ENCODE measurements at regions not wholly inside any gene's neighbourhood (a gene's known extent, or its start where the extent isn't known, plus 50 kb on each side); places are given as distances from the start of the nearest gene placed in this dataset.
A peak's percentile ranks its signal among the peaks of the same experiment; 100 is the strongest.

GRCh38 chrX:33465137-33465536 lies 253.8 kb upstream of the DMD start:
- no peak overlapping the region for H3K27ac ChIP-seq
- DNase-seq (ENCODE audit: low read depth, low spot score), result no peak

- H3K27ac ChIP-seq, result no peak overlapping the region
- DNase-seq (ENCODE audit: low read depth, low spot score), result no peak
Measured at GRCh38 chrX:33457102-33457501, 245.8 kb upstream of the DMD start.

DNA sequence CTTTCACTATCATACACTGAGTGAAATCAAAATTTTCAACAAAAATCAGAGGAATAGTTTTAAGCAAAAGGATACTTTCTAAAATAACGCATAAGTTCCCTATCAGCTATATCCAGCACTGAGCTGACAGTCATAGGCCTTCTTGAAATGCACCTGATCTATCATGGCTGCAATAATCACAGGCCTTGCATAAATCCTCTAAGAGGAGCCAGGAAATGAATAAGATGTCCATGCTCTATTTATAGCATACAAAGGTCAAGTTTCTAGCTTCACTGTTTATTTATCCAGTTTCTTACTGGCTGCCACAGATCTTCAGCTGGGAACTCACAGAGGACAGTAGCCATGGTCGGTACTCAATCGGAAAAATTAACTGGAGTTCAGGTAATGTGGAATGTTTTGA lies 235.9 kb upstream of the DMD start:
- no peak overlapping the region for H3K27ac ChIP-seq
- DNase-seq (ENCODE audit: low read depth, low spot score), result no peak

DNA sequence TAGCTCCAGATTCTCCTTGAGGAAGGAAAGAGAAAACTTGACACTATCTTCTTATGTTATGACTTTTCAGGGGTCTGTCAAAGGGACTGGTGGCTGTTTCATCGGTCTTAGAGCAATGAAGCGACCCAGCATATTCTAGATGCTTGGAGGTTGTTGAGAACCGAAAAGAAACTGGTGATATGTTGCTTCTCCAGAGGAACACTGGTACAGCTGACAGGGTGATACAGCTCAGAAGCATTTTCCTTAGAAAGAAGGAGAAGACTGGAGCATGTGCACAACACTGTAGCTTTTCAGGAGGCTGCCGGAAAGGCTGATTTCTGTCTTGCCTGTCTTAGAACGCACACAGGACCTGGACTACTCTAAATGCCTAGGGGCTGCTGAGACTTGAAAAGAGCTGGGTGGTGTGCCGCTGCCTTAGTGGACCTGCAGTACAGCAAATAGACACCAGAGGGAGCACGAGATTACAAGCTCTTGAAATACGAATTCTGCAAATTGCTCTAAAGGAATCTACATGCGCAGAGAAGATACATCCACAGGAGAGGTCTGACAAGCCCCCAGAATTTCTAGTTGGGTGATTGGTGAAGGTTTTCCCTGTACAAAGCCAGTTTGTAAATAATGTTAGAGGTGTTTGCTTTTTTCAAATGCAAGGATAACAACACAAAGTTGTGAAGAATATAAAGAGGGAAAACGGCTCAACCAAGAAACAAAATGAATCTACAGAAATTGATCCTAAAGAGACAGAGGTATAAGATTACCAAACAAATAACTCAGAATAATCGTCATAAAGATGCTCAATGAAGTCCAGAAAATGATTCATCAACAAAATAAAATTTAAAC lies 223.1 kb upstream of the DMD start:
- H3K27ac ChIP-seq, result no peak overlapping the region
- DNase-seq (ENCODE audit: low read depth, low spot score), result no peak

- H3K27ac ChIP-seq, result no peak overlapping the region
- DNase-seq (ENCODE audit: low read depth, low spot score), result no peak
Measured at GRCh38 chrX:33416273-33416805, 205.0 kb upstream of the DMD start.

DNA sequence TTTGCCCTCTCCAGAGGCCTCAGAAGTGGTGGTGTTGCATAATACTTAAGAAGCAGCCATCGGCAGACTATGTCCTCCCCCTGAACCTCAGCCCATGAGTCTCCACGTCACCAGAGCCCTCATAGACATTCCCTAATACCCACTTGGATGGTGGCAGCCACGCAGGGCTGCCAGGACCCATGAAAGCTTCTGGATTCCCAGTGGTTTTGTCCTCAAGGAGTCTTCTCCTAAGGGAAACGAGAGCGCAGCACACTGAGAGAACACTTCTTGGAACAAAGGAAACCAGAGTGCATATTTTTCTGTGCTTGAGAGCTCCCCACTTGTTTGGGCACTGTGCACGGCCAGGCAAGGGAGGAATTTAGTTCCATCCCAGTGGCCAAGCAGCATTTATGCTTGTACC lies 204.1 kb upstream of the DMD start:
- no peak for DNase-seq (ENCODE audit: low read depth, low spot score)
- no peak overlapping the region for H3K27ac ChIP-seq

DNA sequence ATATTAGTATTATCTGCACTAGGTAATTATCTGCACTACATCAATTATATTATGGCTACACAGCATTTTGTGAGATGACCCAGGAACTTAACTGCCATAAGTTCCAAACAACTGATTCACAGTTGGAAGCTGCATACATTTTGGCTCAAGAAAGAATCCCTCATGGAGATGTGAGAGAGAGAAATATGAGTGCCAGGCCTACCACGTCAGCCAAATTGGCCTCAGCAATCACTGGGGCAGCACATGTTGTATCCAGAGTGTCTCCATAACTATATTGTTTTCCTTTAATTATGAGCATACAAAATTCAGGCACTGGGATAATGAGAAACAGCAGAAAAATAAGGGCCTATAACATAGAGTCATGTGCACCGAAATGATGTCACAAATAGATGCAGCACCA lies 174.2 kb upstream of the DMD start:
- H3K27ac ChIP-seq, result no peak overlapping the region
- DNase-seq (ENCODE audit: low read depth, low spot score), result no peak

GRCh38 chrX:33379839-33380238 lies 168.5 kb upstream of the DMD start:
- H3K27ac ChIP-seq, result no peak overlapping the region
- DNase-seq (ENCODE audit: low read depth, low spot score), result no peak

DNA sequence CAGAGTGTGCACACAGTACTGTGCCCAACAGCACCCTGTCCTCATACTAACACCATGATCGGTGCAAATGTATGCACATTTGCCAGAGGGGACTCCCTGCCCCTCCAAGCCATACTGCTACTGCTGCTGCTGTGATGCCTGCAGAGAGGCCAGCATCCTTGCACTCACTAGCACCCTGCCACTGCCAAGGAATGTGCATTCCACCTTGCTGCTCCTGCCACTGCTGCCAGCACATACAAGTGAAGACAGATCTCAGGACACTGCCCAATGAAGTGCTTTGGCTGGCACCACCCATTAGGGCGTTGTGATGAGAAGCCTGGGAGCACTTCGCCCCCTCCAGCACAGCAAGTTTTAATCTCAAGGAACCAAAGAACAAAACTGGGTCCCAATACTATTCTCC lies 146.3 kb upstream of the DMD start:
- no peak overlapping the region for H3K27ac ChIP-seq
- DNase-seq (ENCODE audit: low read depth, low spot score), result no peak

GRCh38 chrX:33339219-33339618 lies 127.9 kb upstream of the DMD start:
- no peak overlapping the region for H3K27ac ChIP-seq
- no peak for DNase-seq (ENCODE audit: low read depth, low spot score)

DNA sequence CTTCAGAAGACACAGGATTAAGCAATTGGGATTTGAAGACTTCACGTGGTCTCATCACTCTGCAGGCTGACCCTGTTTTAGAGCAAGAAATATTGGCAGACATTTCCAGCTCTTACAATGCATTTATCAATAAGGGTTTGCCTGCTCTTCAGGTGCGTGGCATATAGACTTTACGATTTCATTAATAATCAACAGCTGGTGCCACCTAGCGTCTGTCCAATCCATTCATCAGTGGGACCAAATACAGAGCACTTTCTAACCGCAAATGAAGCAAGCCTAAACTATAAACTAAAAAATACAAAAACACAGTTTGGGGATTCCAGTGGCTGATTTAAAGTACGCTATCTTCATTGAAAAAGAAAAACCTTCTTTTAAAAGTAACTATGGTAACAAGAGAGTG lies 125.4 kb upstream of the DMD start:
- no peak for DNase-seq (ENCODE audit: low read depth, low spot score)
- H3K27ac ChIP-seq, result no peak overlapping the region

DNA sequence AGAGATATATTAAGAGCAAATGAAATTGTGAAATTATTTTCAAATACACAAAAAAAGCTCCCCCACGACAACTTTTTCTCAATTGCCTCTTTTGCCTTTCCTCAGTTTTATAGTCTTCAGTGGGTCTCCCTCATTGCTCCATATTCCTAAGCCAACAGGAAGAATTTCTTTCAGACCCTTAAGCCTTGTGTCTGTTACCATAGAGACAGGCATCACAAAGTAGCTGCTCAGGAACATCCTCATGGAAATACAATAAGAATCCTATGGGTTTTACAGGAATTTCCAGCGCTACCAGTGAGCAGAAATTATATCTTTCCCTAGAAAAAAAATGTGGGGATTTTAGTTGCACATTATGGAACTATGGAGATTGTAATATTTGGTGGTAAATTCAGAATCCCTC lies 121.9 kb upstream of the DMD start:
- no peak overlapping the region for H3K27ac ChIP-seq
- DNase-seq (ENCODE audit: low read depth, low spot score), result no peak

- no peak for DNase-seq (ENCODE audit: low read depth, low spot score)
- H3K27ac ChIP-seq, result no peak overlapping the region
Measured at GRCh38 chrX:33330798-33331197, 119.4 kb upstream of the DMD start.

DNA sequence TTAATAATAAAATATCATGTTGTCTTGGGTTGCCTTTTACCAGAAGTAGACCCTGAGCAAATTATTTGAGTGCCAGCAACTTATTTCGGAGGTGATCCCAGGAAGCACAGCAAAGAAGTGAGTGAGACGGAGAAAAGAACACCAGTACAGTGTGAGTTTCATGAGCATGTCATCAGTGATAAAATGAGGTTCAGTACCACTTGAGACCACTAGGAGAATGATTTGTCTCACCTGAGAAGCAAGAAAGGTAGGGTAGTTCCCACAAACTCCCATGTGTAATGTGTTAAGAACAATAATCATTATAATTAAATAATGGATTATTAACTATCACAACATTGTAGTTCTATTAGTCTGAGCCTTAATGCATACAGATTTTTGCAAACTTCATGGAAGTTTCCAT lies 112.8 kb upstream of the DMD start:
- DNase-seq (ENCODE audit: low read depth, low spot score), result no peak
- H3K27ac ChIP-seq, result no peak overlapping the region

GRCh38 chrX:33307911-33308354 lies 96.6 kb upstream of the DMD start:
- DNase-seq (ENCODE audit: low read depth, low spot score), result no peak
- peak overlapping the region; percentile 40 for H3K27ac ChIP-seq

DNA sequence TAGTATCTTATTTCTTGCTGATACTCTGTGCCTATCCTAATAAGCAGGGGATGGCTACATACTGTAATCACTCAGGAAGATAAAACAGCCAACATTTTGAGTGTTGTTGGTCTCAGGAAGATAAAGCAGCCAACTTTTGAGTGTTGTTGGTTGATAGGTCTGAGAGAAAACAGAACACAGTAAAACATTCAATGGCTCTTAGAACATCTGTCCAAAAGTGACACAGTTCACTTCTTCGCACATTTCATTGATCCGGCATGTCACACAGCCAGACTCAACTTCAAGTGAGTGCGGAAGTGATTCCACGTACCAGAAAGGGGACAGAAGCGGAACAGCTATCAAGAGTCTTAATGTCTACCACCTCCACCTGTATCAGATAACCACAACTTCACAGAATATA lies 87.3 kb upstream of the DMD start:
- DNase-seq (ENCODE audit: low read depth, low spot score), result no peak
- no peak overlapping the region for H3K27ac ChIP-seq

- H3K27ac ChIP-seq, result no peak overlapping the region
- no peak for DNase-seq (ENCODE audit: low read depth, low spot score)
Measured at GRCh38 chrX:33285550-33285949, 74.2 kb upstream of the DMD start.

GRCh38 chrX:33277046-33277445 lies 65.7 kb upstream of the DMD start:
- DNase-seq (ENCODE audit: low read depth, low spot score), result no peak
- H3K27ac ChIP-seq, result no peak overlapping the region

DNA sequence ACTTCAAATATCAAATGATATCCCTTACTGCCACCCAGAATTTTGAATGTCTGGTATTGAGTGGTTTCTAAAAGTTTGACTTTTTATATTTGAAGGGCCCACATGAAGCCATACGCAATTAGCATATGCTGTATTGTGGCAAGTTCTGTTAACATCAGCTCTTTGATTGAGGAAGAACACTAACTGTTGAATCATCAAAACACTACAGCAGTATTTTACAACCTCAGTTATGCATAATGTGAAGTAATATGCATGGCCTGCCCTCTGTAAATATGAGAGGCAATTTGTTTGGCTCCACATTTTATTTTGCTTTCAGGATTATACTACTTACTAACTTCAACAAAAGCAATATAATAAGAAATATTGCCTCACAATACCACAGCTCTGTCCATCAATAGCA lies 62.2 kb upstream of the DMD start:
- no peak for DNase-seq (ENCODE audit: low read depth, low spot score)
- peak overlapping the region; percentile 38 for H3K27ac ChIP-seq

DNA sequence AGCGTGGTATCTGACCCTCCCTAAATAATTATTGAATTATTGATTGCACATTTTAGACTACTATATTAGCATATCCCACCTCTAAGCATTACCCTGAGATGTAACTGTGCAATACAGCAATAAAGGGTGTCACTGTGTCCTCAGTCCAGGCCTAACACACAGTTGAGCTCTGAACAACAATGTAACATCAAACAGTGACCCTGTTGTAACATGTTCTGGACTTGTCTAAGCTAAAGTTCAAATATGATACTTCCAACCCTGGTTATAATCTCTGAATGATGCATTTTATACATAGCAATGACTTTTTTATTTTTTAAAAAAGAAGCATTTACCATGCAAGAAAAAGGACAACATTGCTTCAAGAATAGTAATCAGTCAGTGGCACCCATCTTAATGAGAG lies 61.6 kb upstream of the DMD start:
- peak overlapping the region; percentile 38 for H3K27ac ChIP-seq
- no peak for DNase-seq (ENCODE audit: low read depth, low spot score)
